Keratinocyte (primary cell): ENCODE measurements at regions not wholly inside any gene's neighbourhood (a gene's known extent, or its start where the extent isn't known, plus 50 kb on each side); places are given as distances from the start of the nearest gene placed in this dataset.
"Not testable (repeated sequence)": the region's sequence is repeated elsewhere in the genome, so short reads cannot be mapped to it uniquely, and the experiment has no call there.

ENCODE experiments used
- DNase-seq: peaks from one replicate; pipeline ENCODE4 v3.0.0-alpha.2; 2011; ENCODE audit warnings: low read depth, missing footprints, low spot score
- FAIRE-seq: peaks from 2 replicates; lab custom pipeline; 2011; peaks lifted over from hg19 to GRCh38; lab: Jason Lieb, UNC
- H2AFZ ChIP-seq: 2 replicates; pipeline ENCODE4 v1.6.0; 2012; ENCODE audit warnings: low read length, control low read depth, inconsistent platforms; ENCODE audit not compliant: control insufficient read depth
- H3K27ac ChIP-seq: 2 replicates; pipeline ENCODE4 v1.5.1; 2011; ENCODE audit warnings: low read length; ENCODE audit not compliant: control insufficient read depth, insufficient read depth
- H3K27me3 ChIP-seq: 3 replicates; pipeline ENCODE4 v1.6.0; 2011; ENCODE audit warnings: low read length; ENCODE audit not compliant: control insufficient read depth, insufficient read depth; ENCODE audit errors: extremely low read depth
- H3K36me3 ChIP-seq, 2 experiments: 2 replicates in 1 of 2; 3 replicates in 1 of 2; pipeline ENCODE4 v1.5.1; 2011; ENCODE audit warnings: low read length in 2 of 2, mild to moderate bottlenecking in 1 of 2; ENCODE audit not compliant: control insufficient read depth in 2 of 2, insufficient read depth in 2 of 2; ENCODE audit errors: extremely low read depth in 1 of 2
- H3K4me1 ChIP-seq: 3 replicates; pipeline ENCODE4 v1.5.1; 2011; ENCODE audit warnings: low read length; ENCODE audit not compliant: control insufficient read depth, insufficient read depth; ENCODE audit errors: extremely low read depth
- H3K4me2 ChIP-seq: 3 replicates; pipeline ENCODE4 v1.6.0; 2011; ENCODE audit warnings: low read depth, low read length; ENCODE audit not compliant: control insufficient read depth, insufficient read depth; ENCODE audit errors: extremely low read depth
- H3K4me3 ChIP-seq, 3 experiments: fragments of 200-600 bp in 1 of 3; sonication (generic) in 1 of 3; 2 replicates in 2 of 3; 3 replicates in 1 of 3; pipeline ENCODE4 v1.5.1; 2011 to 2016; ENCODE audit warnings: low read length in 3 of 3, mild to moderate bottlenecking in 3 of 3, control low read depth in 2 of 3, inconsistent platforms in 1 of 3, low read depth in 1 of 3, mixed read lengths in 1 of 3, mixed run types in 1 of 3, moderate library complexity in 1 of 3; ENCODE audit not compliant: control insufficient read depth in 2 of 3, insufficient read depth in 2 of 3; ENCODE audit errors: extremely low read depth in 1 of 3
- H3K79me2 ChIP-seq: 2 replicates; pipeline ENCODE4 v1.6.0; 2012; ENCODE audit warnings: low read length; ENCODE audit not compliant: control insufficient read depth, insufficient read depth
- H3K9ac ChIP-seq: 3 replicates; pipeline ENCODE4 v1.6.0; 2011; ENCODE audit warnings: low read length; ENCODE audit not compliant: control insufficient read depth, insufficient read depth; ENCODE audit errors: extremely low read depth
- H3K9me1 ChIP-seq: 3 replicates; pipeline ENCODE4 v1.6.0; 2011; ENCODE audit warnings: low read length; ENCODE audit not compliant: control insufficient read depth, insufficient read depth; ENCODE audit errors: extremely low read depth
- H3K9me3 ChIP-seq: 2 replicates; pipeline ENCODE4 v1.5.1; 2012; ENCODE audit warnings: low read depth, low read length; ENCODE audit not compliant: control insufficient read depth
- H4K20me1 ChIP-seq: 3 replicates; pipeline ENCODE4 v1.6.0; 2011; ENCODE audit warnings: low read length; ENCODE audit not compliant: control insufficient read depth, insufficient read depth; ENCODE audit errors: extremely low read depth
- EZH2 ChIP-seq: IDR thresholded peaks from one replicate; pipeline ENCODE4 v1.6.1; 2012; ENCODE audit warnings: inconsistent platforms, mild to moderate bottlenecking, low read length, moderate library complexity
- dilution Hi-C: fragments of 300-500 bp; cut with MboI; formaldehyde crosslinking; loops from one replicate; pipeline ENCODE4 v1.7.0; 2020; ENCODE audit warnings: low sequenced_read_pairs; ENCODE audit not compliant: extremely low pct_ligation_motif_present
- TF ChIP-seq, protein P1 (sequence below), 3 experiments: IDR thresholded peaks in 1 of 3; conservative IDR thresholded peaks in 1 of 3; optimal IDR thresholded peaks in 1 of 3; 2 replicates in 2 of 3; 3 replicates in 1 of 3; pipeline versions ENCODE3 to v1.5.1; 2011; ENCODE audit warnings: low read length in 3 of 3, mild to moderate bottlenecking in 3 of 3, moderate library complexity in 2 of 3, control low read depth in 1 of 3, inconsistent platforms in 1 of 3; ENCODE audit not compliant: insufficient read depth in 2 of 3; ENCODE audit errors: extremely low read depth in 1 of 3

DNA sequence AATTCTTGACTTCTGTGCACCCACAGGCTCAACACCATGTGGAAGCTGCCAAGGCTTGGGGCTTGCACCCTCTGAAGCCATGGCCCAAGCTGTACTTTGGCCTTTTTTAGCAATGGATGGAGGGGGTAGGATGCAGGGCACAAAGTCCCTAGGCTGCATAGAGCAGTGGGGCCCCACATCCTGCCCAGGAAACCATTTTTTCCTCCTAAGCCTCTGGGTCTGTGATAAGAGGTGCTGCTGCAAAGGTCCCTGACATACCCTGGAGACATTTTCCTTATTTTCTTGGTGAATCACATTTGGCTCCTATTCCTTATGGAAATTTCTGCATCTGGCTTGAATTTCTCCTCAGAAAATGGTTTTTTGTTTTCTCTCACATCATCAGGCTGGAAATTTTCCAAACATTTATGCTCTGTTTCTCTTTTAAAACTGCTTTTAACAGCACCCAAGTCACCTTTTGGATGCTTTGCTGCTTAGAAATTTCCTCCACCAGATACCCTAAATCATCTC is 482.7 kb upstream of the TLE4 start:
- no peak overlapping the region for H3K9ac ChIP-seq
- peaks cover 2% of the 10 kb centered on the region for H3K9me3 ChIP-seq
- FAIRE-seq (no peak), DNase-seq (no peak)
- no peaks in the 10 kb centered on the region for H3K27me3 ChIP-seq
- TF ChIP-seq, protein P1, sequence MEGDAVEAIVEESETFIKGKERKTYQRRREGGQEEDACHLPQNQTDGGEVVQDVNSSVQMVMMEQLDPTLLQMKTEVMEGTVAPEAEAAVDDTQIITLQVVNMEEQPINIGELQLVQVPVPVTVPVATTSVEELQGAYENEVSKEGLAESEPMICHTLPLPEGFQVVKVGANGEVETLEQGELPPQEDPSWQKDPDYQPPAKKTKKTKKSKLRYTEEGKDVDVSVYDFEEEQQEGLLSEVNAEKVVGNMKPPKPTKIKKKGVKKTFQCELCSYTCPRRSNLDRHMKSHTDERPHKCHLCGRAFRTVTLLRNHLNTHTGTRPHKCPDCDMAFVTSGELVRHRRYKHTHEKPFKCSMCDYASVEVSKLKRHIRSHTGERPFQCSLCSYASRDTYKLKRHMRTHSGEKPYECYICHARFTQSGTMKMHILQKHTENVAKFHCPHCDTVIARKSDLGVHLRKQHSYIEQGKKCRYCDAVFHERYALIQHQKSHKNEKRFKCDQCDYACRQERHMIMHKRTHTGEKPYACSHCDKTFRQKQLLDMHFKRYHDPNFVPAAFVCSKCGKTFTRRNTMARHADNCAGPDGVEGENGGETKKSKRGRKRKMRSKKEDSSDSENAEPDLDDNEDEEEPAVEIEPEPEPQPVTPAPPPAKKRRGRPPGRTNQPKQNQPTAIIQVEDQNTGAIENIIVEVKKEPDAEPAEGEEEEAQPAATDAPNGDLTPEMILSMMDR (optimal IDR thresholded peaks at IDR 0.05 in 1 of 3, IDR thresholded peaks at IDR 0.05 in 1 of 3, conservative IDR thresholded peaks at IDR 0.05 in 1 of 3; ENCODE audit: extremely low read depth in 1 of 3, insufficient read depth in 2 of 3, low read length in 3 of 3) = no peak
- no peak for TF ChIP-seq EZH2
- no peak overlapping the region for H3K4me2 ChIP-seq
- H3K9me1 ChIP-seq = no peaks in the 10 kb centered on the region
- no peaks in the 10 kb centered on the region for H3K36me3 ChIP-seq
- H3K4me3 ChIP-seq = no peak overlapping the region
- dilution Hi-C loops = no loop called here
- H3K27ac ChIP-seq = no peak overlapping the region
- H4K20me1 ChIP-seq = no peaks in the 10 kb centered on the region
- H2AFZ ChIP-seq = no peak overlapping the region
- H3K4me1 ChIP-seq = no peaks in the 10 kb centered on the region
- H3K79me2 ChIP-seq = no peaks in the 10 kb centered on the region

DNA sequence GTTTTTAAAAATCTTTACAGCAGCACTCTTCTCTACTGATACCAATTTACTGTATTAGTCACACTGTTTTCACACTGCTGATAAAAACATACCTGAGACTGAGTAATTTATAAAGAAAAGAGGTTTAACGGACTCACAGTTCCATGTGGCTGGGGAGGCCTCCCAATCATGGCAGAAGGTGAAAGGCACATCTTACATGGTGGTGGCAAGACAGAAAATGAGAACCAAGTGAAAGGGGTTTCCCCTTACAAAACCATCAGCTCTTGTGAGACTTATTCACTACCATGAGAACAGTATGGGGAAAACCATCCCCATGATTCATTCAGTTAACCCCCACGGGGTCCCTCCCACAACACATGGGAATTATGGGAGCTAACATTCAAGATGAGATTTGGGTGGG is 481.9 kb upstream of the TLE4 start:
- H3K36me3 ChIP-seq, H4K20me1 ChIP-seq, H3K79me2 ChIP-seq, H3K27ac ChIP-seq, dilution Hi-C loops, H2AFZ ChIP-seq, H3K27me3 ChIP-seq, FAIRE-seq, H3K9ac ChIP-seq, H3K9me1 ChIP-seq, H3K9me3 ChIP-seq, H3K4me1 ChIP-seq, H3K4me2 ChIP-seq, DNase-seq, H3K4me3 ChIP-seq: not testable (repeated sequence)

DNA sequence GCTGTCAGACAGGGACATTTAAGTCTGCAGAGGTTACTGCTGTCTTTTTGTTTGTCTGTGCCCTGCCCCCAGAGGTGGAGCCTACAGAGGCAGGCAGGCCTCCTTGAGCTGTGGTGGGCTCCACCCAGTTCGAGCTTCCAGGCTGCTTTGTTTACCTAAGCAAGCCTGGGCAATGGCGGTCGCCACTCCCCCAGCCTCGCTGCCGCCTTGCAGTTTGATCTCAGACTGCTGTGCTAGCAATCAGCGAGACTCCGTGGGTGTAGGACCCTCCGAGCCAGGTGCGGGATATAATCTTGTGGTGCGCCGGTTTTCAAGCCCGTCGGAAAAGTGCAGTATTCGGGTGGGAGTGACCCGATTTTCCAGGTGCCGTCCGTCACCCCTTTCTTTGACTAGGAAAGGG is 468.5 kb upstream of the TLE4 start:
- H2AFZ ChIP-seq, H3K27me3 ChIP-seq, H3K79me2 ChIP-seq, H4K20me1 ChIP-seq, H3K4me3 ChIP-seq, H3K9me3 ChIP-seq, dilution Hi-C loops, DNase-seq, H3K4me1 ChIP-seq, H3K36me3 ChIP-seq, H3K27ac ChIP-seq, H3K4me2 ChIP-seq, H3K9me1 ChIP-seq, FAIRE-seq, H3K9ac ChIP-seq: not testable (repeated sequence)
